A549 (cell line): ENCODE measurements at regions not wholly inside any gene's neighbourhood (a gene's known extent, or its start where the extent isn't known, plus 50 kb on each side); places are given as distances from the start of the nearest gene placed in this dataset.

Experiments used
- CBX8 ChIP-seq: fragments of 200-600 bp; sonication (generic); IDR thresholded peaks from 2 replicates; pipeline ENCODE4 v1.6.1; 2016
- CEBPB ChIP-seq, 2 experiments: fragments of >200 bp in 1 of 2; sonication (Bioruptor Twin) in 1 of 2; formaldehyde crosslinking in 1 of 2; IDR thresholded peaks; 2 replicates each; pipeline ENCODE4 v1.6.1; 2012 to 2016
- CHD2 ChIP-seq: fragments of 150-350 bp; IDR thresholded peaks from 2 replicates; pipeline ENCODE4 v1.6.1; 2014; ENCODE audit warnings: low read length; ENCODE audit not compliant: partially characterized antibody
- HDAC2 ChIP-seq: fragments of 200-600 bp; sonication (generic); IDR thresholded peaks from 2 replicates; pipeline ENCODE4 v1.6.1; 2016
- KDM1A ChIP-seq: fragments of 200-600 bp; sonication (generic); IDR thresholded peaks from 2 replicates; pipeline ENCODE4 v1.6.1; 2016; ENCODE audit warnings: low read depth, mild to moderate bottlenecking
- MAX ChIP-seq: IDR thresholded peaks from 2 replicates; pipeline ENCODE4 v1.6.1; 2012
- MYC ChIP-seq: IDR thresholded peaks from 2 replicates; pipeline ENCODE4 v1.6.1; 2012; ENCODE audit warnings: mild to moderate bottlenecking, inconsistent platforms, low read length, improper control_type of control experiment, borderline replicate concordance
- POLR2A ChIP-seq: IDR thresholded peaks from 2 replicates; pipeline ENCODE4 v1.6.1; 2012; ENCODE audit warnings: mild to moderate bottlenecking, low read length
- SMC3 ChIP-seq: fragments of >200 bp; sonication (Bioruptor Twin); formaldehyde crosslinking; IDR thresholded peaks from 3 replicates; pipeline ENCODE4 v1.6.1; 2018; ENCODE audit warnings: inconsistent platforms
- SREBF2 ChIP-seq: fragments of 450-650 bp; IDR thresholded peaks from 2 replicates; pipeline ENCODE4 v1.6.1; 2014; ENCODE audit warnings: mild to moderate bottlenecking, moderate library complexity
- TF ChIP-seq, protein P1 (sequence below): fragments of >200 bp; sonication (Bioruptor Twin); formaldehyde crosslinking; IDR thresholded peaks from 3 replicates; pipeline ENCODE4 v1.5.1; 2016
- TF ChIP-seq, protein P2 (sequence below): fragments of 450-650 bp; IDR thresholded peaks from 2 replicates; pipeline ENCODE4 v1.6.1; 2014; ENCODE audit warnings: antibody characterized with exemption

DNA sequence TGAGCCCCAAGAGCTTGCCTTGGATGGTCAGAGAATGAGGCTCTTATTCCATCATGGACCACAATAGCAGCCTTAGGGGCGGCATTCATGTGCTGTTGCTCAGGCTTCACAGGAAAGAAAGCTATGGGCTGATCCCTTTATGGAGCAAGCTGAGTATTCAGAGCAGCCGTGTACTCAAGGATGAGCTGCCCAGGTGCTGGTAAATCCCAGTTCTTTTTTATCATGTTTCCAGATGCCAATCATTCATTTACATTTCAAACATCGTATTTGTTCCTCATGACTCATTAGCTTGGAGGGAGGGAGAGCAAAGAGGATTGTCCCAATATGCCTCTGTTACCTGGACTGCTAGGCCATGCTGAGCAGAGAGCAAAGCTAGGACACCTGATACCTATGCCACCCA is 475.7 kb downstream of the SHISA9 start:
- TF ChIP-seq CHD2 (no peak), CBX8 (no peak), POLR2A (no peak), MYC (no peak), MAX (no peak), SMC3 (no peak), HDAC2 (no peak), SREBF2 (no peak), KDM1A (no peak), CEBPB (IDR thresholded peaks at IDR 0.05) (no peak)
- TF ChIP-seq, protein P1, sequence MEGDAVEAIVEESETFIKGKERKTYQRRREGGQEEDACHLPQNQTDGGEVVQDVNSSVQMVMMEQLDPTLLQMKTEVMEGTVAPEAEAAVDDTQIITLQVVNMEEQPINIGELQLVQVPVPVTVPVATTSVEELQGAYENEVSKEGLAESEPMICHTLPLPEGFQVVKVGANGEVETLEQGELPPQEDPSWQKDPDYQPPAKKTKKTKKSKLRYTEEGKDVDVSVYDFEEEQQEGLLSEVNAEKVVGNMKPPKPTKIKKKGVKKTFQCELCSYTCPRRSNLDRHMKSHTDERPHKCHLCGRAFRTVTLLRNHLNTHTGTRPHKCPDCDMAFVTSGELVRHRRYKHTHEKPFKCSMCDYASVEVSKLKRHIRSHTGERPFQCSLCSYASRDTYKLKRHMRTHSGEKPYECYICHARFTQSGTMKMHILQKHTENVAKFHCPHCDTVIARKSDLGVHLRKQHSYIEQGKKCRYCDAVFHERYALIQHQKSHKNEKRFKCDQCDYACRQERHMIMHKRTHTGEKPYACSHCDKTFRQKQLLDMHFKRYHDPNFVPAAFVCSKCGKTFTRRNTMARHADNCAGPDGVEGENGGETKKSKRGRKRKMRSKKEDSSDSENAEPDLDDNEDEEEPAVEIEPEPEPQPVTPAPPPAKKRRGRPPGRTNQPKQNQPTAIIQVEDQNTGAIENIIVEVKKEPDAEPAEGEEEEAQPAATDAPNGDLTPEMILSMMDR: no peak
- TF ChIP-seq, protein P2, sequence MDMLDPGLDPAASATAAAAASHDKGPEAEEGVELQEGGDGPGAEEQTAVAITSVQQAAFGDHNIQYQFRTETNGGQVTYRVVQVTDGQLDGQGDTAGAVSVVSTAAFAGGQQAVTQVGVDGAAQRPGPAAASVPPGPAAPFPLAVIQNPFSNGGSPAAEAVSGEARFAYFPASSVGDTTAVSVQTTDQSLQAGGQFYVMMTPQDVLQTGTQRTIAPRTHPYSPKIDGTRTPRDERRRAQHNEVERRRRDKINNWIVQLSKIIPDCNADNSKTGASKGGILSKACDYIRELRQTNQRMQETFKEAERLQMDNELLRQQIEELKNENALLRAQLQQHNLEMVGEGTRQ: no peak
